Activated T-cell treated with anti-CD3 and anti-CD28 coated beads, Interleukin-2, amount 50 U/mL, for 48 hours (primary cell): ENCODE measurements at regions not wholly inside any gene's neighbourhood (a gene's known extent, or its start where the extent isn't known, plus 50 kb on each side); places are given as distances from the start of the nearest gene placed in this dataset.
"Not testable (repeated sequence)": the region's sequence is repeated elsewhere in the genome, so short reads cannot be mapped to it uniquely, and the experiment has no call there.

Experiments used
- DNase-seq, 2 experiments: peaks; one replicate each; pipeline ENCODE4 v3.0.0-alpha.2; 2020

GRCh38 chr15:98529205-98530145 lies 118.9 kb upstream of the IGF1R start:
- DNase-seq: no peak

- DNase-seq: no peak
Measured at GRCh38 chr15:98530570-98530969, 117.8 kb upstream of the IGF1R start.

GRCh38 chr15:98532063-98532462 lies 116.3 kb upstream of the IGF1R start:
- DNase-seq: no peak

GRCh38 chr15:98536976-98537375 lies 111.4 kb upstream of the IGF1R start:
- DNase-seq: no peak

GRCh38 chr15:98537516-98538060 lies 110.8 kb upstream of the IGF1R start:
- no peak for DNase-seq

GRCh38 chr15:98541519-98541918 lies 106.8 kb upstream of the IGF1R start:
- DNase-seq: no peak

- no peak for DNase-seq
Measured at GRCh38 chr15:98543237-98543636, 105.1 kb upstream of the IGF1R start.

- DNase-seq: no peak
Measured at GRCh38 chr15:98546329-98546728, 102.0 kb upstream of the IGF1R start.

- DNase-seq: no peak
Measured at GRCh38 chr15:98547275-98547674, 101.1 kb upstream of the IGF1R start.

- DNase-seq: no peak
Measured at GRCh38 chr15:98547741-98548138, 100.6 kb upstream of the IGF1R start.

GRCh38 chr15:98548139-98548971 lies 100.0 kb upstream of the IGF1R start:
- peak; percentile 65 to 73 for DNase-seq

GRCh38 chr15:98549003-98549402 lies 99.3 kb upstream of the IGF1R start:
- no peak for DNase-seq

GRCh38 chr15:98549741-98550140 lies 98.6 kb upstream of the IGF1R start:
- no peak for DNase-seq

GRCh38 chr15:98550363-98550762 lies 98.0 kb upstream of the IGF1R start:
- not testable (repeated sequence) for DNase-seq

- no peak for DNase-seq
Measured at GRCh38 chr15:98551936-98552562, 96.3 kb upstream of the IGF1R start.

GRCh38 chr15:98554272-98555172 lies 93.8 kb upstream of the IGF1R start:
- DNase-seq: no peak

GRCh38 chr15:98555173-98555515 lies 93.2 kb upstream of the IGF1R start:
- DNase-seq: no peak

GRCh38 chr15:98556321-98556720 lies 92.0 kb upstream of the IGF1R start:
- DNase-seq: no peak

- no peak for DNase-seq
Measured at GRCh38 chr15:98560338-98560737, 88.0 kb upstream of the IGF1R start.

- DNase-seq: peak; percentile 35 to 41
Measured at GRCh38 chr15:98561169-98561941, 87.0 kb upstream of the IGF1R start.

GRCh38 chr15:98562331-98562937 lies 85.9 kb upstream of the IGF1R start:
- no peak for DNase-seq
